B cell (primary cell): ENCODE measurements at regions not wholly inside any gene's neighbourhood (a gene's known extent, or its start where the extent isn't known, plus 50 kb on each side); places are given as distances from the start of the nearest gene placed in this dataset.

Experiments
- EZH2 ChIP-seq: IDR thresholded peaks from 2 replicates; pipeline ENCODE4 v1.6.1; 2012; ENCODE audit warnings: borderline replicate concordance, low read depth, mild to moderate bottlenecking, moderate library complexity, low read length; ENCODE audit not compliant: insufficient read depth, poor library complexity, severe bottlenecking
- TF ChIP-seq, protein P1 (sequence below): fragments of 200-600 bp; IDR thresholded peaks from one replicate; pipeline ENCODE4 v1.8.0; 2022; ENCODE audit warnings: antibody characterized with exemption, mild to moderate bottlenecking

DNA sequence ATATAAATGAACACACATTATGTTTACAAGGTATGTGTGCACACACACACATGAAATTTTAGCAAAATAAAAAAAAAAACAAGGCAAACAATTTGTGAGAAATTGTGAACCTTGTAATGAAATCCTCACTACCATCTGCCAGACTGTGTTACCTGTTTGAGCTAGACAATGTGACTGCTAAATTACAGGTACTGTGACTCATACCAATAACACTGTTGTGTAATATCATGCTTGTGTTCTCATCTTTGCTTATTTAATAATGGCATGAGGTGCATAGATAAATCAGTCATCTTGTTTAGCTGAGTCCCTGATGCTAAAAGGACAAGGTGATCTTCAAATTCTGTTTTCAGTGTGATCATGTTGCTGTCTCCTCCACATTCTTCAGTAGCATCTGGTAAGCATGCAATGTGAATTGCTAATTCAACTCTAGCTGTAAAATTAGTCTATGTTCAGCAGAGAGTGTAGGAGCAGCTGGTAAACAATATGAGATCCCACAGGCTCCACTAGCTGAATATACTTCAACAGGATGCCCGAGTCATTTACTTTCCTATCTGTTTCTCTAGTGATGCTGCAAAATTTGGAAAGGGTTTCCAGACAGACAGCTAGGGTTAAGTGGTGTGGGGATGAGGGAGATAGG lies 966.3 kb upstream of the C9orf72 start:
- TF ChIP-seq, protein P1, sequence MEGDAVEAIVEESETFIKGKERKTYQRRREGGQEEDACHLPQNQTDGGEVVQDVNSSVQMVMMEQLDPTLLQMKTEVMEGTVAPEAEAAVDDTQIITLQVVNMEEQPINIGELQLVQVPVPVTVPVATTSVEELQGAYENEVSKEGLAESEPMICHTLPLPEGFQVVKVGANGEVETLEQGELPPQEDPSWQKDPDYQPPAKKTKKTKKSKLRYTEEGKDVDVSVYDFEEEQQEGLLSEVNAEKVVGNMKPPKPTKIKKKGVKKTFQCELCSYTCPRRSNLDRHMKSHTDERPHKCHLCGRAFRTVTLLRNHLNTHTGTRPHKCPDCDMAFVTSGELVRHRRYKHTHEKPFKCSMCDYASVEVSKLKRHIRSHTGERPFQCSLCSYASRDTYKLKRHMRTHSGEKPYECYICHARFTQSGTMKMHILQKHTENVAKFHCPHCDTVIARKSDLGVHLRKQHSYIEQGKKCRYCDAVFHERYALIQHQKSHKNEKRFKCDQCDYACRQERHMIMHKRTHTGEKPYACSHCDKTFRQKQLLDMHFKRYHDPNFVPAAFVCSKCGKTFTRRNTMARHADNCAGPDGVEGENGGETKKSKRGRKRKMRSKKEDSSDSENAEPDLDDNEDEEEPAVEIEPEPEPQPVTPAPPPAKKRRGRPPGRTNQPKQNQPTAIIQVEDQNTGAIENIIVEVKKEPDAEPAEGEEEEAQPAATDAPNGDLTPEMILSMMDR: no peak
- TF ChIP-seq EZH2: no peak
